Ishikawa (cell line): ENCODE measurements at regions not wholly inside any gene's neighbourhood (a gene's known extent, or its start where the extent isn't known, plus 50 kb on each side); places are given as distances from the start of the nearest gene placed in this dataset.

Experiments
- CEBPB ChIP-seq: IDR thresholded peaks from 2 replicates; pipeline ENCODE4 v1.6.1; 2012
- CREB1 ChIP-seq: IDR thresholded peaks from 2 replicates; pipeline ENCODE4 v1.6.1; 2012; ENCODE audit warnings: low read depth
- EGR1 ChIP-seq: IDR thresholded peaks from 2 replicates; pipeline ENCODE4 v1.6.1; 2012
- EP300 ChIP-seq: IDR thresholded peaks from 2 replicates; pipeline ENCODE4 v1.6.1; 2012; ENCODE audit warnings: borderline replicate concordance
- FOXM1 ChIP-seq: IDR thresholded peaks from 2 replicates; pipeline ENCODE4 v1.6.1; 2012; ENCODE audit warnings: low read depth, borderline replicate concordance
- MAX ChIP-seq: IDR thresholded peaks from 2 replicates; pipeline ENCODE4 v1.6.1; 2012
- NFIC ChIP-seq: IDR thresholded peaks from 2 replicates; pipeline ENCODE4 v1.6.1; 2012
- RAD21 ChIP-seq: IDR thresholded peaks from 2 replicates; pipeline ENCODE4 v1.6.1; 2012; ENCODE audit warnings: low read depth
- REST ChIP-seq: IDR thresholded peaks from 2 replicates; pipeline ENCODE4 v1.6.1; 2012; ENCODE audit warnings: low read depth, mild to moderate bottlenecking
- TAF1 ChIP-seq: IDR thresholded peaks from 2 replicates; pipeline ENCODE4 v1.6.1; 2012; ENCODE audit warnings: low read depth, mild to moderate bottlenecking
- TCF12 ChIP-seq: IDR thresholded peaks from 2 replicates; pipeline ENCODE4 v1.6.1; 2012; ENCODE audit warnings: low read depth
- TEAD4 ChIP-seq: IDR thresholded peaks from 2 replicates; pipeline ENCODE4 v1.6.1; 2012
- USF1 ChIP-seq: IDR thresholded peaks from 2 replicates; pipeline ENCODE4 v1.6.1; 2012
- YY1 ChIP-seq: IDR thresholded peaks from 2 replicates; pipeline ENCODE4 v1.6.1; 2012; ENCODE audit warnings: low read depth
- ZBTB7A ChIP-seq: IDR thresholded peaks from 2 replicates; pipeline ENCODE4 v1.6.1; 2012; ENCODE audit warnings: low read depth

GRCh38 chr3:34229876-34230275, 431.4 kb downstream of the PDCD6IP start:
- TF ChIP-seq RAD21 (no peak), NFIC (no peak), TCF12 (no peak), TAF1 (no peak)

GRCh38 chr3:34235096-34235495, 436.7 kb downstream of the PDCD6IP start:
- no peak for TF ChIP-seq CREB1
- no peak for TF ChIP-seq MAX
- TF ChIP-seq RAD21, result no peak
- TF ChIP-seq EP300, result no peak
- TF ChIP-seq CEBPB, result no peak
- TF ChIP-seq EGR1, result no peak
- no peak for TF ChIP-seq FOXM1
- no peak for TF ChIP-seq REST

- TF ChIP-seq FOXM1, result no peak
- TF ChIP-seq MAX, result no peak
- TF ChIP-seq CREB1, result no peak
- no peak for TF ChIP-seq USF1
- no peak for TF ChIP-seq TAF1
- TF ChIP-seq EP300, result no peak
- TF ChIP-seq TEAD4, result no peak
- no peak for TF ChIP-seq RAD21
- TF ChIP-seq YY1, result no peak
- no peak for TF ChIP-seq CEBPB
- no peak for TF ChIP-seq EGR1
- TF ChIP-seq TCF12, result no peak
- no peak for TF ChIP-seq REST
- TF ChIP-seq ZBTB7A, result no peak
- TF ChIP-seq NFIC, result no peak
Observed at GRCh38 chr3:34237946-34238345, 439.5 kb downstream of the PDCD6IP start.

GRCh38 chr3:34238407-34238806, 440.0 kb downstream of the PDCD6IP start:
- TF ChIP-seq YY1 (no peak), REST (no peak), EGR1 (no peak), CEBPB (no peak), FOXM1 (no peak), TAF1 (no peak), TEAD4 (no peak), ZBTB7A (no peak), USF1 (no peak), TCF12 (no peak), MAX (no peak), EP300 (no peak), CREB1 (no peak), NFIC (no peak), RAD21 (no peak)

- TF ChIP-seq RAD21 (no peak), TAF1 (no peak), MAX (no peak), CREB1 (no peak), CEBPB (no peak), NFIC (no peak)
Observed at GRCh38 chr3:34239287-34239686, 440.9 kb downstream of the PDCD6IP start.
